NCI-H345 (cell line): ENCODE measurements at regions not wholly inside any gene's neighbourhood (a gene's known extent, or its start where the extent isn't known, plus 50 kb on each side); places are given as distances from the start of the nearest gene placed in this dataset.
"Not testable (repeated sequence)": the region's sequence is repeated elsewhere in the genome, so short reads cannot be mapped to it uniquely, and the experiment has no call there.

Experiments used
- DNase-seq: peaks from one replicate; lab custom pipeline; 2025; lab: John Stamatoyannopoulos, UW

DNA sequence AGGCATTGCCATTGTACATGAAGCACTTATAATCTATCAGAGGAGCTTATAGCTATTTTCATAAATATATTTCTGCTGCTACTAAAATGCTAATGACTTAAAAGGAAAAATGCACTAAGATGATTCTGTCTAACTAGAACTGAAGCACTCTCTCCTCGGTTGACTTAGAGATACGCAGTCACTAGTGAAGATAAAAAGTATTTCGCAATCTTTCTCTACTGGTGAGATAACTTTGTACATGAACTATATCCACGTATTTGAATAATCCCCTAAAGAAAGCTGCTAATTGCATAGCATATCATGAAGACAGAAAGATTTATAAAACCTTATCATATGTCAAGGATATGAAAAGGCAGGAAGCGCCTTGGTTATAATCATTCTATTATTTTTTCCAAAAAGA, 658.1 kb upstream of the PRMT6 start:
- no peak for DNase-seq

DNA sequence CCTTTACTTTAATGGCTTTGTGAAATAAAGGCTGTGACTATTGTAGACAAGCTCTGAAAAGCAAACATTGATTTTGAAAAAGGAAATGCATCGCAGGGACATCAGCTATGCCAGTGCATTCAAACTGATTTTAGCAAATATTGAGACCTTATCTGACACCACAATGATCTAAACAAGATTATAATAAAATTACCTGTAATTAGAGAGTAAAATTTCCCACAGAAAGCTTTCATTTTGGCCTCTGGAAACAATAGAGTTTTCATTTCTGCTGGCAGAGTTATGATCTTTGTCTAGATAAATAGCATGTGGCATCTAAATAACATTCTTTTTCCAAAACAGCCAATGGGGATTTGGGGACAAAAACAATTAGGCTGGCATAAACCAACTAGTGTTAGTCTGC, 650.4 kb upstream of the PRMT6 start:
- no peak for DNase-seq

GRCh38 chr1:106412321-106412720, 644.2 kb upstream of the PRMT6 start:
- not testable (repeated sequence) for DNase-seq

GRCh38 chr1:106435269-106435668, 621.2 kb upstream of the PRMT6 start:
- no peak for DNase-seq

GRCh38 chr1:106439475-106439874, 617.0 kb upstream of the PRMT6 start:
- DNase-seq = no peak

DNA sequence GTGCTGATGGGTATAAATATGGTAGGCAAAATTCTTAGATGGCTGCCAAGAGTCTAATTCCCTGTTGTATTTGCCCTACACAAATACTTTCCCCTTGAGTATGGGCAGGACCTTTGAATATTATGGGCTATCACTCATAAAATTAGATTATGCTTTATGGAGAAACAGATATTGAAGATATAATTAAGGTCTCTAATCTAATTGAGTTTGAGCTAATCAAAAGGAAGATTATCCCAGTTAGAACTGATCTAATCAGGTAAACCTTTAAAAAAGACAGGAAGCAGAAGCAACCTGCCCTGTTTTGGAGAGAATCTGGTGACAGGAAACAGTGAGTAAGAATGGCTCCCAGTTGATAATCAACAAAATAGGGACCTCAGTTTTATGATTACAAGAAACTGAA, 609.0 kb upstream of the PRMT6 start:
- DNase-seq = no peak

GRCh38 chr1:106456832-106457231, 599.6 kb upstream of the PRMT6 start:
- no peak for DNase-seq

GRCh38 chr1:106457368-106457767, 599.1 kb upstream of the PRMT6 start:
- no peak for DNase-seq

DNA sequence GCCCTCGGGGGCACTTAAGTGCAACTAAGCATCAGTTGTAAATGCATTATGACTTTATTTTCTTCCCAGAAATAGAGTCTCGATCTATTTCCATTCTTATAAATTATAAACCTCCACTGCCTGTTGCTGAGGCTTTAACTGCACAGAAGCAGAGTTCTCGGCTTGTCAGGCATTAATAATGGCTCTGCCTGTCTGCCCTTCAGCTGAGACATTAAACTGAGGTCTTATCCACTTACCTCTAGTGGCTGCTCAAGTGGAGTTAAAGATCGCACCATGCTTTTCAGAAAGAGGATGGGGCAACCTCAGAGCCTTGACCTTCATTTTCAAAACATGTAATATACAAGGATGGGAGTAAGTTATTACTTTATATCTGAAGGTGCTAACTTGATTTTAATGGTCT, 597.6 kb upstream of the PRMT6 start:
- DNase-seq = no peak

DNA sequence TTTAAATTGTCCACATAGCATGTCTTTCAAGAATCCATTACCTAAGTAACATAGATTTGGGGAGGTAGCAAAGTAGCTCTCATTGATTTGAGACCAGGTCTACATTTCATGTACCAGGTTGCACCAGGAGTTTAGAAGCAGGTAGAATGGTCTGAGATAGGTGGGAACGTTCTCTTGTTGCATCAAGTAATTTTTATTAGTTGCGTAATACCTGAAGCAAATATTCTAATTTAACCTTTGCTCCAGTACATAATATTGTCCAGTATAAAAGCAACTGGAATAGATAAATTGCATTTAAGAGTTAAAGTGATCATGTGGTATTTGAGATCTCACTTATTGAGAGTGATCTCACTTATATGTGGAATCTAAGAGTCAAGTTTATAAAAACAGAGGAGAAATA, 597.1 kb upstream of the PRMT6 start:
- DNase-seq = no peak

GRCh38 chr1:106465666-106466065, 590.8 kb upstream of the PRMT6 start:
- DNase-seq = no peak

DNA sequence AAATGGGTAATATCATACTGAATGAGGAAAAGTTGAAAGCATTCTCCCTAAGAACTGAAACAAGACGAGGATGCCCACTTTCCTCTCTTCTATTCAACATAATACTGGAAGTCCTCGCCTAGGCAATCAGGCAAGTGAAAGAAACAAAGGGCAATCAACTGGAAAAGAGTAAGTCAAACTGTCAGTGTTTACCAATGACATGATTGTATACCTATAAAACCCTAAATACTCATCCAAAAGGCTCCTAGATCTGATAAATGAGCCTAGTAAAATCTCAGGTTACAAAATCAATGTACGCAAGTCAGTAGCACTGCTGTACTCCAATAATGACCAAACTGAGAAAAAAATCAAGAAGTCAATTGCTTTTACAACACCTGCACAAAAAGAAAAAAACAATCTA, 575.8 kb upstream of the PRMT6 start:
- no peak for DNase-seq

DNA sequence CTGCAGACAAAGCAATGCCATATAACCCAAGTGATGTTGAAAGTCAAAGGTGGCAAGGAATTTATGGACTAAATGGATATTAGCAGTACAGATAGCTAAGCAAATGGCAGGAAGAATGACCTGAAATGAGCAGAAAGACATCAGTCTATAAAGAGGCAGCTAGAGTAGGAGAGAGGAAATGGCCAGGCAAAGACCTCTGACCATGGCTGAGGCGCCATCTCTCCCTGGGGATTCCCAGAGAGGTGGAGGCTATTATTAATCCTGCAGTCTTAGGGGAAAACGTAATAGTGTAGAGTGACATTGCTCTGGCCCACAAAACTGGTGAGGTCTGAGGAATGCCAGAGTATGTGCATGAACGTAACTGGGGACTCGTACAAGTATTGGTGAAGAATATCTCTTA, 563.6 kb upstream of the PRMT6 start:
- DNase-seq = no peak

- no peak for DNase-seq
Observed at GRCh38 chr1:106494646-106495045, 561.8 kb upstream of the PRMT6 start.

DNA sequence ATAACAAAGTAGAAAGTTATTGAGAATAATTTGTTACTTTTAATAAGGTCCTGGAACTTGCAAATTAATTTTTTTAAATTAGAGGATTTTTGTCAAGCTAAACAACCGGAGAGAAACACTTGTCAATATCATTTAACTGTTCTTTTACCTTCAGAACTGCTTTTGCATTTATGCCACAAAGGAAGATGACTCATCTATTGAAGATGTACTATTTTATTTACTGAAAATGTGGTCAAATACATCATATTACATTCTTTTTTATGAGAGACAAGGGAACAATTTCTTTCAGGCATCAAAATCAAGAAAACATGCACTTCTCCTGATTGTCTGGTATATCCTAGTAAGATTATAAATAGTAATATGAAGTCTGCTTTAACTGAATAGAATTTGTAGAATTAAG, 558.2 kb upstream of the PRMT6 start:
- DNase-seq = no peak

DNA sequence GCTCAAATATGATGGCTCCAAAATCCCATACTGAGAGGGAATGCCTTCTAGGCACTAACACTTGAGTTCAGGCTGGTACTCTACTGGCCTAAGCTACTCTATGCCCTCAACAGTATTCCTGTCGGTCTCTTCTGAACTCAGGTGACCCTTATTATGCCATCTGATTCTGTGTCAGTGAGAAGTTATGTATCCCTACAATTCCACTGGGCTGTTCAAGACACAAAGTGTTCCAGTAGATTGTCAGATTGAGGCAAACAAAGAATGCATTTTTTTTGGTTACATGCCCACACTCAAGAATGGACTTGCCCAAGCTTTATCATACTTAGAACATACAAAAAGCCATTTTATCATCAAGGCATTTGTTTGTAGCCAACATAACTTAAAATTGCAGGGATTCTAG, 553.8 kb upstream of the PRMT6 start:
- DNase-seq = no peak

- peak; percentile 95 for DNase-seq
Observed at GRCh38 chr1:106515375-106515774, 541.1 kb upstream of the PRMT6 start.

- no peak for DNase-seq
Observed at GRCh38 chr1:106517224-106517623, 539.2 kb upstream of the PRMT6 start.

- peak; percentile 77 for DNase-seq
Observed at GRCh38 chr1:106523497-106523896, 533.0 kb upstream of the PRMT6 start.

DNA sequence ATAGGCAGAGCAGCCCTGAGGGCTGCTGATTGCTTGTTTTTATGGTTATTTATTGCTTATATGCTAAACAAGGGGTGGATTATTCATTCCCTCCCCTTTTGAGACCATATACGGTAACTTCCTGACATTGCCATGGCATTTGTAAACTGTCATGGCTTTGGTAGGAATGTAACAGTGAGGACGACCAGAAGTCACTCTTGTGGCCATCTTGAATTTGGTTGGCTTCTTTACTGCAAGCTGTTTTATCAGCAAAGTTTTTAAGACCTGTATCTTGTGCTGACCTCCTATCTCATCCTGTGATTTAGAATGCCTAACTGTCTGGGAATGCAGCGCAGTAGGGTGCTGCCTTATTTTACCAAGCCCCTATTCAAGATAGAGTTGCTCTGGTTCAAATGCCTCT, 531.8 kb upstream of the PRMT6 start:
- DNase-seq = no peak

DNA sequence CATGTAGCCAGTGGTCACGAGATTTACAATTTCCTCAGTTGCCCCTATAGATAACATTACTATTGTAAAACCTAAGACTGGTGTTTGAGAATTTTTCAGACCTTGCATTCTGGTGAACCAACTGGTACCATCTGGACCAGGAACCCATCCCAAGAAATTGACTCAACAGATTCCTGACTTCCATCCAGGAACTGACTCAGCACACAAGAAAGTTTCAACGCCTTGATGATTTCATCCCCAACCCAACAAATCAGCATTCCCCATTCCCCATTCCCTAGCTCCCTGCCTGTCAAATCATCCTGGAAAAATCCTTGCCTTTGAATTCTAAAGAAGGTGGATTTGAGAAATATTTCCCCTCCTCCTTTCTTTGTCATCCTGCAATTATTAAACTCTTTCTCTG, 529.8 kb upstream of the PRMT6 start:
- no peak for DNase-seq

DNA sequence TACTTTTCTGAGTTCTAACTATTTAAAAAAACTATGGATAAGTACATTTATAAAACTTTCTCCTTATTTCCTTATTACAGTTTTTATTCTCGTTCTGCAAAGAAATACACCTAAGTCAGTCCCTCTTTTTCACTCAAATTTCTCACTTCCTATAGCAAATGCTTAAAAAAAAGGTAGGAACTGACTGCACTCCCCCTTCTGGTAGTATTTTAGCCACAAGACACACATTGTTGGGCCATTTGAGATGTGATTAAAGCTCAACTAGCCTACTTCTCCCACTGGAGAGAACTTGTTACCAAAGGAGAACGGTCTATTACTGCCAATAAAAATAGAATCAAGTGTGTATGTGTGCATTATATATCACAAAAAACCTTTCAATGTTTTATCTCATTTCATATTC, 521.9 kb upstream of the PRMT6 start:
- no peak for DNase-seq

GRCh38 chr1:106536741-106537140, 519.7 kb upstream of the PRMT6 start:
- DNase-seq = no peak

GRCh38 chr1:106548726-106549125, 507.7 kb upstream of the PRMT6 start:
- DNase-seq = no peak

GRCh38 chr1:106554294-106554693, 502.2 kb upstream of the PRMT6 start:
- DNase-seq = no peak
